ENCODE measurements at regions not wholly inside any gene's neighbourhood (a gene's known extent, or its start where the extent isn't known, plus 50 kb on each side); places are given as distances from the start of the nearest gene placed in this dataset.

DNA sequence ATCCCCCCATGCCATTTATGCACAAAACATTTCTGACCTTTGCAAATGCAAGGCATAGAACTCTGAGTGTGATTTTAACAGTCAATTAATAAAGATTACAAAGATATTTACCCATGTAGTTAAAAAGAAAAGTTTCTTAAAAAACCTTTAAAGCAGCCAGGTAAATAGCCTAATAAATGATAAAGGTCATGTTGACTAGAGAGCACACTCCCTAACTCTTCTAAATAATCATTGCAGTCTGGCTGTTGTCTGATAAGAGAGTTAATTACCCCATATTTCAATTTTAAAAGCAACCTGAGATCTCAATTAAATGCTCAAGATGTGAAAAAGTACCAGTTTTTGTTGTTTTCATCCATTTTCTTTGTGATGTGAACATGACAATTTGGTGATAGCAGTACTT, 291.5 kb upstream of the SMIM31 start:
- no peaks in the 10 kb centered on the region for H3K36me3 Mint-ChIP-seq (ENCODE audit: low read depth)
- peaks cover 46% of the 10 kb centered on the region for H3K9me3 Mint-ChIP-seq
- TF ChIP-seq, protein P1, sequence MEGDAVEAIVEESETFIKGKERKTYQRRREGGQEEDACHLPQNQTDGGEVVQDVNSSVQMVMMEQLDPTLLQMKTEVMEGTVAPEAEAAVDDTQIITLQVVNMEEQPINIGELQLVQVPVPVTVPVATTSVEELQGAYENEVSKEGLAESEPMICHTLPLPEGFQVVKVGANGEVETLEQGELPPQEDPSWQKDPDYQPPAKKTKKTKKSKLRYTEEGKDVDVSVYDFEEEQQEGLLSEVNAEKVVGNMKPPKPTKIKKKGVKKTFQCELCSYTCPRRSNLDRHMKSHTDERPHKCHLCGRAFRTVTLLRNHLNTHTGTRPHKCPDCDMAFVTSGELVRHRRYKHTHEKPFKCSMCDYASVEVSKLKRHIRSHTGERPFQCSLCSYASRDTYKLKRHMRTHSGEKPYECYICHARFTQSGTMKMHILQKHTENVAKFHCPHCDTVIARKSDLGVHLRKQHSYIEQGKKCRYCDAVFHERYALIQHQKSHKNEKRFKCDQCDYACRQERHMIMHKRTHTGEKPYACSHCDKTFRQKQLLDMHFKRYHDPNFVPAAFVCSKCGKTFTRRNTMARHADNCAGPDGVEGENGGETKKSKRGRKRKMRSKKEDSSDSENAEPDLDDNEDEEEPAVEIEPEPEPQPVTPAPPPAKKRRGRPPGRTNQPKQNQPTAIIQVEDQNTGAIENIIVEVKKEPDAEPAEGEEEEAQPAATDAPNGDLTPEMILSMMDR (IDR thresholded peaks at IDR 0.05), result no peak
- no peak for DNase-seq
- no peaks in the 10 kb centered on the region for H3K27me3 Mint-ChIP-seq (ENCODE audit: insufficient read depth)
- no peak overlapping the region for H3K4me3 Mint-ChIP-seq
- H3K27ac Mint-ChIP-seq, result no peak overlapping the region
- H3K4me1 Mint-ChIP-seq (ENCODE audit: low read depth), result no peaks in the 10 kb centered on the region

DNA sequence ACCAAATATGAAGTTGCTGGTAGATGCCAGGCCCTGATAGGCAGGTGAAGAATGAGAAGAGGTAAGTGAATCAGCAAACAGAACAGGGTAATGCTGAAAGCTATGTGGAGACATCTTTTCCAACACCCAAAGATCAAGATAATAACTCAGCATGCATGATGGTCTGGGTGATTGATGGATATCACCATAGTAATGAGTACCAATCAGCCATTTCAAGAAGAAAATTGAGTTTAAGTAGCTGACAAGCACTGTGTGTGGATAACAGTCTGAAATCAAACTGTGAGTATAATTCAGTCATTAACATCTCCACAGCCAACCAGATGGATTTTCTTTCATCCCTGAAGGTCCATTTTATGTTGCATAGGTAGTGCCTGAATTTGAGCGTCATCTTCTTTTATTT, 289.6 kb upstream of the SMIM31 start:
- Mint-ChIP-seq H3K9me3 (peaks cover 42% of the 10 kb centered on the region), H3K4me1 (ENCODE audit: low read depth) (no peaks in the 10 kb centered on the region), H3K36me3 (ENCODE audit: low read depth) (no peaks in the 10 kb centered on the region), H3K27ac (no peak overlapping the region), H3K4me3 (no peak overlapping the region), H3K27me3 (ENCODE audit: insufficient read depth) (no peaks in the 10 kb centered on the region)
- no peak for DNase-seq
- TF ChIP-seq, protein P1 (IDR thresholded peaks at IDR 0.05), result no peak

DNA sequence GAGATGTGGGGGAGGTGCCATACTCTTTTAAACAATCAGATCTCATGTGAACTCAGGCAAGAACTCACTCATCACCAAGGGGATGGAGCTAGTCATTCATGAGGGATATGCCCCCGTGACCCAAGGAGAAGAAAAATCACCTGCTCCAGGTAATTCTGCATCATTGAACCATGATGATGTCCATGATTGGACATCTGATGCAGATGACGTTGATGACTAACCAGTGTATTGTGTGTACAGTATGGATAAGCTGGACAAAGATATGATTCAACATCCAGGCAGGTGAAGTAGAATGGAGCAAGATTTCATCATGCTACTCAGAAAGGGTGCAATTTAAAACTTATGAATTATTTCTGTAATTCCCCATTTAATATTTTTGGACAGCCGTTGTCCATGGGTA, 286.4 kb upstream of the SMIM31 start:
- Mint-ChIP-seq H3K4me3 (no peak overlapping the region), H3K27me3 (ENCODE audit: insufficient read depth) (no peaks in the 10 kb centered on the region), H3K4me1 (ENCODE audit: low read depth) (no peaks in the 10 kb centered on the region), H3K9me3 (peaks cover 32% of the 10 kb centered on the region), H3K27ac (no peak overlapping the region), H3K36me3 (ENCODE audit: low read depth) (no peaks in the 10 kb centered on the region)
- DNase-seq, result no peak
- TF ChIP-seq, protein P1 (IDR thresholded peaks at IDR 0.05), result no peak

DNA sequence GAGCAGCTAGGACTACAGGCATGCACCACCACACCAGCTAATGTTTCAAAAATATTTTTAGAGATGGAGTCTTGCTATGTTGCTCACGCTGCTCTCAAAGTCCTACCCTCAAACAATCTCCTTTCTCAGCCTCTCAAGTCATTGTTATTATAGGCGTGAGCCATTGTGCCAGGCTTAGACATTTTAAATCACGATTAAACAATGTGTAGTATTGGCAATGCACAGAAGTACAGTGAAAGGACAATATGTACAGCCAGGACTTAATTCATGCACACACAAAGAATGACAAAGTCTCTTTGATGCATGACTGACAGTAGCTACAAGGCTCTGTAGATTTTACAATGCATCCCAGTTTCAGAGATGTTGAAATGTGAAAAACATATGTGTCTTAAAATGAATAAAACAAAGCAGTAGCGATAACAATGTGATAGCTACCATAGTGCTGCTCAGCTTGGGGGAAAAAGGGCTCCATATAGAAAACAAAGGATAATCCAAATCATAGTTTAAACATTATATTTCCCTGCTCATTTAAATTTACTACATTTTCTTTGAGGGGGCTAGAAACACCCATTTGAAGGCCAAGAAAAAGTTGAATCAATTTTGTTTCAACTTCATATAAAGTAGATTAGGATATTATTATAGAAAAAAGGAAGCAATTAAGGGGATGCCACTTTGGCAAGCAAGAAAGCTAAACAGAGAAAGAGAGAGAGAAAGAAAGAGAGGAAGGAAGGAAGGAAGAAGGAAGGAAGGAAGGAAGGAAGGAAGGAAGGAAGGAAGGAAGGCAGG, 272.4 kb upstream of the SMIM31 start:
- H3K4me3 Mint-ChIP-seq, result no peak overlapping the region
- DNase-seq, result no peak
- no peaks in the 10 kb centered on the region for H3K27me3 Mint-ChIP-seq (ENCODE audit: insufficient read depth)
- no peak overlapping the region for H3K27ac Mint-ChIP-seq
- no peaks in the 10 kb centered on the region for H3K4me1 Mint-ChIP-seq (ENCODE audit: low read depth)
- H3K9me3 Mint-ChIP-seq, result peaks cover 22% of the 10 kb centered on the region
- no peaks in the 10 kb centered on the region for H3K36me3 Mint-ChIP-seq (ENCODE audit: low read depth)
- TF ChIP-seq, protein P1 (IDR thresholded peaks at IDR 0.05), result no peak

DNA sequence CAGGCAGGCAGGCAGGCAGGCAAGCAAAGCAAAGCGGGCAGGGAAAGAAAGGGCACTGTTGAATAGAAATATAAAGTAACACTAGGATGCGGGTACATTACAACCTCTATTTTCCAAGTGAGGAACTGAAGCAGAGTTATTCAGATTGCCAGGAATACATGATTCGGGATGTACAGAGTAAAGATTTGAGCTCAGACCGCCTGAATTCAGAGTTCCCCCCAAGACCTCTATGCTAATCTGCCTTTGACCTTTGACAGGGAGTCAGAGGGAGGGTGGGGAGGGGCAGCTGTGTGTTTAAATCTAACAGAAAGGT, 271.9 kb upstream of the SMIM31 start:
- Mint-ChIP-seq H3K36me3 (ENCODE audit: low read depth) (no peaks in the 10 kb centered on the region), H3K4me3 (no peak overlapping the region), H3K9me3 (peaks cover 20% of the 10 kb centered on the region), H3K4me1 (ENCODE audit: low read depth) (no peaks in the 10 kb centered on the region), H3K27me3 (ENCODE audit: insufficient read depth) (no peaks in the 10 kb centered on the region), H3K27ac (no peak overlapping the region)
- TF ChIP-seq, protein P1 (IDR thresholded peaks at IDR 0.05), result no peak
- DNase-seq, result no peak
